Activated CD8-positive, alpha-beta T cell treated with anti-CD3 and anti-CD28 coated beads for 36 hours (primary cell): ENCODE measurements at regions not wholly inside any gene's neighbourhood (a gene's known extent, or its start where the extent isn't known, plus 50 kb on each side); places are given as distances from the start of the nearest gene placed in this dataset.
"Not testable (repeated sequence)": the region's sequence is repeated elsewhere in the genome, so short reads cannot be mapped to it uniquely, and the experiment has no call there.

Experiments
- ATAC-seq: fragments of 200-7000 bp; cut with Tn5 transposase; one replicate; pipeline ENCODE4 v1.10.0; 2021; ENCODE audit warnings: mild to moderate bottlenecking, moderate library complexity
- CTCF ChIA-PET: fragments of 350-600 bp; sonication (Branson Sonifier 250); formaldehyde crosslinking; loops from one replicate; lab custom pipeline; 2021; ENCODE audit warnings: antibody characterized with exemption; lab: Charles Lee
- POLR2A ChIA-PET: fragments of 350-600 bp; sonication (Branson Sonifier 250); formaldehyde crosslinking; loops from one replicate; lab custom pipeline; 2021; ENCODE audit warnings: antibody characterized with exemption; lab: Charles Lee
- DNase-seq: peaks from one replicate; pipeline ENCODE4 v3.0.0-alpha.2; 2020
- H3K27ac Mint-ChIP-seq: one replicate; pipeline ENCODE4 v1.8.0; 2021; ENCODE audit warnings: mild to moderate bottlenecking, mixed read lengths
- H3K27me3 Mint-ChIP-seq: one replicate; pipeline ENCODE4 v1.8.0; 2021; ENCODE audit warnings: mixed read lengths
- H3K36me3 Mint-ChIP-seq: one replicate; pipeline ENCODE4 v1.8.0; 2021; ENCODE audit warnings: low read depth, mixed read lengths
- H3K4me1 Mint-ChIP-seq: one replicate; pipeline ENCODE4 v1.8.0; 2021; ENCODE audit warnings: low read depth, mixed read lengths
- H3K4me3 Mint-ChIP-seq: one replicate; pipeline ENCODE4 v1.8.0; 2021; ENCODE audit warnings: mild to moderate bottlenecking, moderate library complexity, mixed read lengths
- H3K9me3 Mint-ChIP-seq: one replicate; pipeline ENCODE4 v1.8.0; 2021; ENCODE audit warnings: mixed read lengths
- intact Hi-C: fragments of 100-400 bp; cut with micrococcal nuclease; formaldehyde crosslinking; loops from one replicate; pipeline ENCODE4 v1.10.0; 2022
- TF ChIP-seq, protein P1 (sequence below): fragments of 200-600 bp; IDR thresholded peaks from one replicate; pipeline ENCODE4 v1.8.0; 2022; ENCODE audit warnings: antibody characterized with exemption, mild to moderate bottlenecking

DNA sequence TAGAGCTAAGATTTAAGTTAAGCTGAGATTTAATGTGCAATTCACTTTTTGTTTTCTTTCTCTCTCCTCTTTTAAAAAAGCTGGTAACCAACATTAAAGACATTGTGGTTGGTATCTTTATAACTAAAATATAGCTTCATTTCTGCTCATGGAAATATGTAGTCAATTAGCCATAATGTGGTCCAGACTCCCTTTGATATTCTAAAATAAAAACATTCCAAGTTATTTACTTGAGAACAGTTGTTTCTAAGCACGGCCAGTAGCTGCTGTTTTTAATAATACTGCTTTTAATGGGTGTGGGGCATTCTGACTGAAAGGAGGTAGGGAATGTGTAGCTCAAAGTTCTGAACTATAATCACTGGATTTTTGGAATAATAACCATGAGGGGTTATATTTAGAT, 183.3 kb upstream of the FBXO11 start:
- ATAC-seq, result no peak
- Mint-ChIP-seq H3K9me3 (peaks cover 3% of the 10 kb centered on the region), H3K4me1 (no peaks in the 10 kb centered on the region), H3K36me3 (no peaks in the 10 kb centered on the region), H3K27ac (no peak overlapping the region), H3K4me3 (no peak overlapping the region), H3K27me3 (peaks cover 6% of the 10 kb centered on the region)
- CTCF ChIA-PET, result interaction anchor here (0.8 to 2.5 kb wide), 4 partner anchors 16 to 247 kb away, joined by 3 to 9 read pairs (median 4); no protein-coding TSS in a partner anchor
- POLR2A ChIA-PET, result no interaction called here
- TF ChIP-seq, protein P1, sequence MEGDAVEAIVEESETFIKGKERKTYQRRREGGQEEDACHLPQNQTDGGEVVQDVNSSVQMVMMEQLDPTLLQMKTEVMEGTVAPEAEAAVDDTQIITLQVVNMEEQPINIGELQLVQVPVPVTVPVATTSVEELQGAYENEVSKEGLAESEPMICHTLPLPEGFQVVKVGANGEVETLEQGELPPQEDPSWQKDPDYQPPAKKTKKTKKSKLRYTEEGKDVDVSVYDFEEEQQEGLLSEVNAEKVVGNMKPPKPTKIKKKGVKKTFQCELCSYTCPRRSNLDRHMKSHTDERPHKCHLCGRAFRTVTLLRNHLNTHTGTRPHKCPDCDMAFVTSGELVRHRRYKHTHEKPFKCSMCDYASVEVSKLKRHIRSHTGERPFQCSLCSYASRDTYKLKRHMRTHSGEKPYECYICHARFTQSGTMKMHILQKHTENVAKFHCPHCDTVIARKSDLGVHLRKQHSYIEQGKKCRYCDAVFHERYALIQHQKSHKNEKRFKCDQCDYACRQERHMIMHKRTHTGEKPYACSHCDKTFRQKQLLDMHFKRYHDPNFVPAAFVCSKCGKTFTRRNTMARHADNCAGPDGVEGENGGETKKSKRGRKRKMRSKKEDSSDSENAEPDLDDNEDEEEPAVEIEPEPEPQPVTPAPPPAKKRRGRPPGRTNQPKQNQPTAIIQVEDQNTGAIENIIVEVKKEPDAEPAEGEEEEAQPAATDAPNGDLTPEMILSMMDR, result no peak
- intact Hi-C loops, result no loop called here
- DNase-seq, result no peak

GRCh38 chr2:48092846-48093803, 186.8 kb upstream of the FBXO11 start:
- H3K27ac Mint-ChIP-seq, result no peak overlapping the region
- no peaks in the 10 kb centered on the region for H3K4me1 Mint-ChIP-seq
- DNase-seq, result no peak
- intact Hi-C loops, result no loop called here
- no peaks in the 10 kb centered on the region for H3K36me3 Mint-ChIP-seq
- peaks cover 11% of the 10 kb centered on the region for H3K27me3 Mint-ChIP-seq
- TF ChIP-seq, protein P1, result no peak
- H3K9me3 Mint-ChIP-seq, result peaks cover 3% of the 10 kb centered on the region
- no peak overlapping the region for H3K4me3 Mint-ChIP-seq
- ChIA-PET POLR2A (no interaction called here), CTCF (interaction anchor here (1.1 to 1.3 kb wide), 2 partner anchors 12 to 14 kb away, joined by 4 read pairs; no protein-coding TSS in a partner anchor)
- ATAC-seq, result no peak

DNA sequence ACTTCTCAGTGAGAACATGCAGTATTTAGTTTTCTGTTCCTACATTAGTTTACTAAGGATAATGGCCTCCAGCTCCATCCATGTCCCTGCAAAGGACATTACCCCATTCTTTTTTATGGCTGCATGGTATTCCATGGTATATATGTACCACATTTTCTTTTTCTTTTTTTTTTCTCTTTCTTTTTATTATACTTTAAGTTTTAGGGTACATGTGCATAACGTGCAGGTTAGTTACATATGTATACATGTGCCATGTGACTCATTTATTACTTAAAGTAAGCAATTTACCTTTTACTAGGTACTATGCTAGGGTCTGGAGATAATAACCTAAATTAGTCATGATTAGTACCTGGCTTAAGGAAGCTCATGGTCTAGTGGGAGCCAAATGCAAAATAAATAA, 190.5 kb upstream of the FBXO11 start:
- H3K9me3 Mint-ChIP-seq, intact Hi-C loops, H3K27ac Mint-ChIP-seq, H3K4me1 Mint-ChIP-seq, ATAC-seq, H3K4me3 Mint-ChIP-seq, DNase-seq, H3K36me3 Mint-ChIP-seq: not testable (repeated sequence)
- H3K27me3 Mint-ChIP-seq, result peaks cover 13% of the 10 kb centered on the region
- ChIA-PET CTCF (interaction anchor here (0.7 to 1.1 kb wide), 3 partner anchors 9 to 280 kb away, joined by 3 to 4 read pairs (median 3); no protein-coding TSS in a partner anchor), POLR2A (interaction anchor here (0.6 kb wide), 2 partner anchors 49 to 223 kb away, joined by 3 to 4 read pairs; no protein-coding TSS in a partner anchor)

DNA sequence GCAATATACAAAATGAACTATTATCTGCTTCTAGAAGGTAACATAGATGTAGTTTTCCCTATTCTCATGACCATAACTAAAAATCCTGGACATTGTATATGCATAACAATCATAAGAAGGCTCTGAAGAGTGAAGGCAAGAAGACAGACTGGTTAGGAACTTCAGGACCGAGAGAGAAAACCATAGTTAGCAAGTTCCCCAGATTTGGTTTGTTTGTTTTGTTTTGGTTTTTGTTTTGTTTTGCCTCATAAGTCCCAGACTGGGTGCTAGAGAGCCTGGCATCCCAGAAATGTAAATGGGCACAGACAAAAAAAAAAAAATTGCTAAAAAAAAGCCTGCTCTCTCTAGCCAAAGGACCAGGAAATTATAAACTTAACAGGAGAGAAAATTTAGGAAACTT, 192.2 kb upstream of the FBXO11 start:
- intact Hi-C loops, result no loop called here
- TF ChIP-seq, protein P1, result no peak
- no peak overlapping the region for H3K27ac Mint-ChIP-seq
- H3K36me3 Mint-ChIP-seq, result peaks cover 2% of the 10 kb centered on the region
- CTCF ChIA-PET, result no interaction called here
- POLR2A ChIA-PET, result no interaction called here
- H3K4me1 Mint-ChIP-seq, result no peaks in the 10 kb centered on the region
- no peak overlapping the region for H3K4me3 Mint-ChIP-seq
- DNase-seq (no peak), ATAC-seq (no peak)
- H3K27me3 Mint-ChIP-seq, result peaks cover 7% of the 10 kb centered on the region
- no peaks in the 10 kb centered on the region for H3K9me3 Mint-ChIP-seq

- intact Hi-C loops, result no loop called here
- DNase-seq, result no peak
These were observed 198.1 kb upstream of the FBXO11 start for GRCh38 chr2:48104418-48104817.

More at GRCh38 chr2:48104418-48104817, 198.1 kb upstream of the FBXO11 start:
- Mint-ChIP-seq H3K4me1 (peaks cover 14% of the 10 kb centered on the region), H3K36me3 (peaks cover 2% of the 10 kb centered on the region), H3K27ac (no peak overlapping the region), H3K9me3 (no peaks in the 10 kb centered on the region), H3K27me3 (peaks cover 2% of the 10 kb centered on the region), H3K4me3 (no peak overlapping the region)
- ChIA-PET POLR2A (no interaction called here), CTCF (interaction anchor here (0.8 to 6.0 kb wide), 5 partner anchors 196 to 319 kb away, joined by 3 to 65 read pairs (median 3); no protein-coding TSS in a partner anchor)
- TF ChIP-seq, protein P1, result no peak
- ATAC-seq, result no peak
